Adrenal gland (tissue), 9 donors: ENCODE measurements at regions not wholly inside any gene's neighbourhood (a gene's known extent, or its start where the extent isn't known, plus 50 kb on each side); places are given as distances from the start of the nearest gene placed in this dataset.

Experiments
- DNase-seq, 7 donors: peaks; one replicate each; pipeline ENCODE4 v3.0.0-alpha.2; 2019 to 2020
- H3K27ac ChIP-seq, 5 donors: fragments of 200-600 bp; sonication (generic) in 4 of 5; 1 replicate in 3 of 5; 2 replicates in 2 of 5; pipeline versions ENCODE4 v1.5.1 to v1.8.0; 2016 to 2020; ENCODE audit warnings: mild to moderate bottlenecking in 1 of 5
- H3K27me3 ChIP-seq: fragments of 200-600 bp; 2 replicates; pipeline ENCODE4 v1.8.0; 2021
- H3K36me3 ChIP-seq, 2 donors: fragments of 200-600 bp; replicated peaks in 1 of 2; 1 replicate in 1 of 2; 2 replicates in 1 of 2; pipeline versions ENCODE4 v1.5.1 to v1.8.0; 2018 to 2022
- H3K4me1 ChIP-seq, 2 donors: fragments of 200-600 bp; replicated peaks in 1 of 2; 1 replicate in 1 of 2; 2 replicates in 1 of 2; pipeline versions ENCODE4 v1.5.1 to v1.8.0; 2018 to 2021
- H3K4me3 ChIP-seq, 4 donors: fragments of 200-600 bp; sonication (generic) in 3 of 4; one replicate each; pipeline ENCODE4 v1.5.1; 2016 to 2018
- H3K9me3 ChIP-seq, 3 donors: fragments of 200-600 bp; sonication (generic) in 1 of 3; replicated peaks in 1 of 3; 1 replicate in 2 of 3; 2 replicates in 1 of 3; pipeline versions ENCODE4 v1.5.1 to v1.8.0; 2016 to 2021
- CTCF ChIP-seq, 6 experiments: fragments of 450-650 bp in 4 of 6; fragments of 200-600 bp in 2 of 6; sonication (generic) in 1 of 6; IDR thresholded peaks; 1 replicate in 5 of 6; 2 replicates in 1 of 6; pipeline versions ENCODE4 v1.5.1 to v1.8.0; 2016 to 2021; ENCODE audit warnings: antibody characterized with exemption in 6 of 6, mild to moderate bottlenecking in 2 of 6, moderate library complexity in 1 of 6
- POLR2A ChIP-seq, 2 donors: fragments of 450-650 bp; IDR thresholded peaks; one replicate each; pipeline ENCODE4 v1.6.1; 2017; ENCODE audit warnings: antibody characterized with exemption in 2 of 2, mild to moderate bottlenecking in 2 of 2, moderate library complexity in 1 of 2
- WGBS, 4 donors: extraction: QIAGEN DNeasy Blood & Tissue Kit in 2 of 4; methylation state at CpG; one replicate each; pipeline versions ENCODE4 v1.1.5 to v1.1.7; 2013 to 2017; 5-methylcytosine and 5-hydroxymethylcytosine counted together
- intact Hi-C, 2 donors: fragments of 100-400 bp; cut with DNase I; formaldehyde crosslinking; loops; one replicate each; pipeline versions ENCODE4 v1.14.1 to v1.15.0; 2022 to 2023
- donor health status: healthy with polysubstance abuse.
- donor health status: Bipolar disorder and iron deficiency.
- donor health status: DM: yes; HTN: yes; CAD: no.
- donor health status: DM: no; HTN: no; CAD: no.
- donor health status: DM: no; HTN: no; CAD: no.

- intact Hi-C loops = no loop called here
- DNase-seq = no peak
- TF ChIP-seq CTCF (IDR thresholded peaks at IDR 0.05) = no peak
- TF ChIP-seq POLR2A (IDR thresholded peaks at IDR 0.05) = no peak
- H3K9me3 ChIP-seq = no peaks in the 10 kb centered on the region
- H3K4me1 ChIP-seq = no peaks in the 10 kb centered on the region
- no peaks in the 10 kb centered on the region for H3K27me3 ChIP-seq
- H3K36me3 ChIP-seq = no peaks in the 10 kb centered on the region
- no peak overlapping the region for H3K27ac ChIP-seq
- WGBS, 4 donors = 27 to 57% (median 51%) methylated on average over 1 of the region's 1 CpG
- H3K4me3 ChIP-seq = no peak overlapping the region
These were observed 202.3 kb downstream of the KIF21A start for GRCh38 chr12:39240587-39240986.

GRCh38 chr12:39239490-39240486, 203.1 kb downstream of the KIF21A start:
- Histone ChIP-seq H3K9me3 (no peaks in the 10 kb centered on the region), H3K36me3 (no peaks in the 10 kb centered on the region), H3K27ac (no peak overlapping the region), H3K27me3 (no peaks in the 10 kb centered on the region), H3K4me3 (no peak overlapping the region), H3K4me1 (no peaks in the 10 kb centered on the region)
- DNase-seq = no peak
- 56 to 64% (median 59%) methylated on average over 5 of the region's 5 CpGs for WGBS, 4 donors
- TF ChIP-seq POLR2A (IDR thresholded peaks at IDR 0.05) (no peak), CTCF (IDR thresholded peaks at IDR 0.05) (no peak)
- intact Hi-C loops = no loop called here

DNA sequence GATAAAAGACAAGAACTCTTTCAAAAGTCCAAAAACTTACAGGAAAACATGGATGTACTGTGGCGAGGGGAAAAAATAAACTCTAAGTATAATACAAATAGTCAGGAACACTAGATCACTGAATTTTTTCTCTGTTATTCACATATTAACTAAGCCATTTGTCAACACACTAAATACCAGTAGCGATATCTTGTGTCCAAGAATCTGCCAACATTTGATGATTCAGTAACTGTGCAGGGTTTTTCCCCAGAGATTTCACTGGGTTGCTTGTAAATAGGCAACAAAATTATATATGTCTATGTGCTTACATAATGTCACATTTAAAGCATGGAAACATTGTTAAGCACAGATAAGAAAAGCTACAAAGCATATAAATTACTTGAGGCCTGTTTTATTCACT, 205.9 kb downstream of the KIF21A start:
- intact Hi-C loops = no loop called here
- Histone ChIP-seq H3K27ac (no peak overlapping the region), H3K9me3 (no peaks in the 10 kb centered on the region), H3K27me3 (no peaks in the 10 kb centered on the region), H3K36me3 (no peaks in the 10 kb centered on the region), H3K4me3 (no peak overlapping the region), H3K4me1 (no peaks in the 10 kb centered on the region)
- DNase-seq = no peak
- 29 to 44% (median 43%) methylated on average over 2 of the region's 2 CpGs for WGBS, 4 donors
- TF ChIP-seq CTCF (IDR thresholded peaks at IDR 0.05) (no peak), POLR2A (IDR thresholded peaks at IDR 0.05) (no peak)

GRCh38 chr12:39235990-39236767, 206.7 kb downstream of the KIF21A start:
- Histone ChIP-seq H3K4me1 (no peaks in the 10 kb centered on the region), H3K9me3 (no peaks in the 10 kb centered on the region), H3K27ac (no peak overlapping the region), H3K36me3 (no peaks in the 10 kb centered on the region), H3K27me3 (no peaks in the 10 kb centered on the region), H3K4me3 (no peak overlapping the region)
- DNase-seq = no peak
- intact Hi-C loops = no loop called here
- no peak for TF ChIP-seq POLR2A (IDR thresholded peaks at IDR 0.05)
- WGBS, 4 donors = 88 to 97% (median 89%) methylated on average over 4 of the region's 4 CpGs
